22Rv1 (cell line): ENCODE measurements at regions not wholly inside any gene's neighbourhood (a gene's known extent, or its start where the extent isn't known, plus 50 kb on each side); places are given as distances from the start of the nearest gene placed in this dataset.

ENCODE experiments used
- H3K27ac ChIP-seq: fragments of 450-650 bp; 2 replicates; pipeline ENCODE4 v1.5.1; 2017
- CTCF ChIP-seq: fragments of 450-650 bp; IDR thresholded peaks from 2 replicates; pipeline ENCODE4 v1.5.1; 2017; ENCODE audit warnings: mild to moderate bottlenecking
- ZFX ChIP-seq: fragments of 450-650 bp; IDR thresholded peaks from 2 replicates; pipeline ENCODE4 v1.6.1; 2017; ENCODE audit warnings: antibody characterized with exemption, borderline replicate concordance

DNA sequence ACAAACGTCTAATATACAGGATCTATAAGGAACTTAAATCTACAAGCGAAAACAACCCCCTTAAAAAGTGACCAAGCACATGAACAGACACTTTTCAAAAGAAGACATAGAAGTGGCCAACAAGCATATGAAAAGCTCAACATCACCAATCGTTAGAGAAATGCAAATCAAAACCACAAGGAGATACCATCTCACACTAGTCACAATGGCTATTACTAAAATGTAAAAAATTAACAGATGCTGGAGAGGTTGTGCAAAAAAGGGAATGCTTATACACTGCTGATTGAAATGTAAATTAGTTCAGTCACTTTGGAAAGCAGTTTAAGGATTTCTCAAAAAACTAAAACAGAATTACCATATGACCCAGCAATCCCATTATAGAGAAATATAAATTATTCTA is 1148.5 kb upstream of the FAM98A start:
- no peak overlapping the region for H3K27ac ChIP-seq
- TF ChIP-seq ZFX (no peak), CTCF (no peak)

DNA sequence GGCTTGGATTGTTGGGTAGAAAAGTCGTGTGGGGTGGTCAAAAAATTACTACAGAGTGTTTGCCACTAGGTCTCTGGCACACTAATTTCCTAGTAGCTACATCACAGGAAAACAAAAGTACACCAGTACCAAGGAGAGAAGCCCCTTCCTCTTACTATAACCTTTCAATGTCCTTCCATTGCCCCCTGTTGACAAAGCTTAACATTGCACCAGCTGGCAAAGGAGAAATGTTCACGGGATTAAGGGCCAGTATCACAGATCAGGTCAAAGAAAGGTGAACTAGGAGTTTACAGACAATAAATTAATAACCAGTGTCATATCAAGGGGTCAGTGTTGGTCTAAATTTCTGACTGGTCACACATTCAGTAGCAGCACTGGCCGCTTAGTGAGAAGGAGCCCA is 1139.6 kb upstream of the FAM98A start:
- TF ChIP-seq CTCF = peak; percentile 23
- TF ChIP-seq ZFX = no peak
- no peak overlapping the region for H3K27ac ChIP-seq

DNA sequence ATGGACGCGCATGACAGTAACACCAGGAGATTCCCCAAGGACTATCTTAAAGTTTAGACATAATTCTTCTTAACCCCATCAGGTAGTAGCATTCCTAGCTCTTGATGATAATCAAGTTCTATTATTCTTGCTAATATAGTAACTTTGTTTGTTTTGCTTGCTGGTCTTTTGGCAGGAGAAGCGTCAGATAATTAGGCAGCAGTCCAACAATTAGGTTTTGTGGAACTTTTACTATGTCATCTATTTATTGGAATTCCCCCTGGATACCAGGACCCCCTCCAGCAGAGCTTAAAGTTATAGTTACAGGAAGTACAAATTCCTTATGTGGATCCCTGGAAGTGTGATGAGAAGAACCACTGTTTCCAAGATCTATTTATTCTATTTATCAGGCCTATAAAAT is 1138.0 kb upstream of the FAM98A start:
- H3K27ac ChIP-seq = no peak overlapping the region
- TF ChIP-seq ZFX (no peak), CTCF (no peak)

DNA sequence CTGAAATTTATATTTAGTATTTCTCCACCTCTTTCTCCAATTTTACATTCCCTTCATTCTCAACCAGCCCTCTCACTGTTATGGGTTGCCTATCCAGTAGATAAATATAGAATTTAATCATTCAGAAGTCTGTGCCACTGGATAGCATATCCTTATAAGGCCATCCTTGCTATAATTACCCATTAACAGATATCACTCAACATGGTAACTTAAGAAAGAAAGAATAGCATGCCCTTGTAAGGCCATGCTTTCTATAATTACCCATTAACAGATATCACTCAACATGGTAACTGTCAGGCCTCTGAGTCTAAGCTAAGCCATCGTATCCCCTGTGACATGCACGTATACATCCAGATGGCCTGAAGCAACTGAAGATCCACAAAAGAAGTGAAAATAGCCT is 1137.4 kb upstream of the FAM98A start:
- TF ChIP-seq CTCF = no peak
- no peak for TF ChIP-seq ZFX

DNA sequence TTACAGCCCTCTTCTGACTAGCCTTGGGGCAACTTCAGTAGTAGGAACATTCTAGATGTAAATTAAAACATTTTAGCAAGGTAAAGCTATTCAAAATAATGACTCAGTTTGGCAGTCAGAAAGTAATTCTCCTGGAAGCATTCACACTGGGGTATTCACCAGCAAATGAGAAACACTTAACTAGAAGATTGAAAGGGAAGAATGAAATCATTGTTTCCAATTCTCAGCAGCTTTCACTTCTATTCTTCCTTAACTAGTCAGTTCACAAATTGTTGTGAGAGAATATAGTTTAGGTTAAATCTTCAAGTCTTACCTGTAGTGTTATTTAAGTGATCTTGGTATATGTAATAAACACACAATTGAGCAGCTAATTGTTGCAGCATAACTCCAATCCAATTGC is 1135.6 kb upstream of the FAM98A start:
- no peak overlapping the region for H3K27ac ChIP-seq
- no peak for TF ChIP-seq CTCF
- TF ChIP-seq ZFX = no peak

More for the DNA sequence above, 1137.4 kb upstream of the FAM98A start:
- no peak overlapping the region for H3K27ac ChIP-seq

- no peak overlapping the region for H3K27ac ChIP-seq
- TF ChIP-seq ZFX (no peak), CTCF (no peak)
Measured at GRCh38 chr2:34734042-34734441, 1134.9 kb upstream of the FAM98A start.

GRCh38 chr2:34731292-34731691 is 1132.2 kb upstream of the FAM98A start:
- no peak overlapping the region for H3K27ac ChIP-seq
- TF ChIP-seq CTCF (no peak), ZFX (no peak)
